ENCODE measurements at regions not wholly inside any gene's neighbourhood (a gene's known extent, or its start where the extent isn't known, plus 50 kb on each side); places are given as distances from the start of the nearest gene placed in this dataset.

DNA sequence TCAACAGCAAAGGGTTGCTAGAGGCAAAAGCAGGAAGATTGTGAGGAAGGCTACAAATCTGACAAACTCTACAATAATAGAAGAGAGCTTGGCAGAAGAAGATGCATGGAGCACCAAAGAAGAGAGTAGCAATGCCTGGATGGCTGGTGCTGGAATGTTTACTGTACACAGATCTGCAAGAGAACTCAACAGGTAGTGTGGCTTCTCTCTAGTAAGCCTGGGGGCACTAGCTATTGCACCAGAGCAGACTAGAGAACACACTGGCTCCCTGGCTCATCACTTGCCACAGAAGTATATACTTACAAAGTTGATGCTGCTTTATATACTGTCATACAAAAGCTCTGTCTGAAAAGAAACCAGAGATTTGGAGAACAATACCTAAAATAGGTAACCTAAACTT, 475.0 kb upstream of the NCAM2 start:
- H3K14ac ChIP-seq (ENCODE audit: low read length in 2 of 2) = no peak overlapping the region
- H3K79me1 ChIP-seq (replicated peaks; ENCODE audit: low read length, poor library complexity, severe bottlenecking) = no peaks in the 10 kb centered on the region
- no peak overlapping the region for H3K4me2 ChIP-seq (ENCODE audit: low read length, poor library complexity, severe bottlenecking)
- no peaks in the 10 kb centered on the region for H3K36me3 ChIP-seq (ENCODE audit: control insufficient read depth in 1 of 2, insufficient read depth in 2 of 2, low read depth in 1 of 2, low read length in 2 of 2)
- no peak overlapping the region for H3K27ac ChIP-seq (ENCODE audit: low read length, poor library complexity, severe bottlenecking)
- H4K8ac ChIP-seq (ENCODE audit: low read length) = no peak overlapping the region
- no peak overlapping the region for H4K91ac ChIP-seq (ENCODE audit: low read length)
- H2BK15ac ChIP-seq (ENCODE audit: low read depth, poor library complexity, severe bottlenecking) = no peak overlapping the region
- H3K27me3 ChIP-seq (ENCODE audit: control insufficient read depth in 1 of 2, insufficient read depth in 1 of 2, low read length in 2 of 2) = no peaks in the 10 kb centered on the region
- no peak overlapping the region for H3K4me3 ChIP-seq (ENCODE audit: insufficient read depth in 1 of 2, low read depth in 1 of 2, low read length in 2 of 2)
- no peaks in the 10 kb centered on the region for H3K4me1 ChIP-seq (ENCODE audit: control insufficient read depth, insufficient read depth, low read depth, low read length)
- H3K9me3 ChIP-seq (ENCODE audit: control insufficient read depth, low read length) = no peaks in the 10 kb centered on the region
- H2AFZ ChIP-seq (ENCODE audit: low read depth, low read length) = no peak overlapping the region
- no peak overlapping the region for H3K4ac ChIP-seq (ENCODE audit: low read depth in 1 of 2, low read length in 2 of 2)
- no peak for DNase-seq
- no peak overlapping the region for H2BK5ac ChIP-seq (ENCODE audit: low read depth, low read length, poor library complexity, severe bottlenecking)
- no peak overlapping the region for H3K9ac ChIP-seq (ENCODE audit: low read length)
- H3K18ac ChIP-seq (ENCODE audit: low read depth in 1 of 2, low read length in 2 of 2) = no peak overlapping the region
- no peak overlapping the region for H3K23ac ChIP-seq (ENCODE audit: low read length in 2 of 2)
- no peak overlapping the region for H2BK12ac ChIP-seq (ENCODE audit: low read length in 2 of 2)
- no peak overlapping the region for H2BK120ac ChIP-seq (ENCODE audit: low read depth, low read length)
- H2AK5ac ChIP-seq (ENCODE audit: low read length, severe bottlenecking) = no peak overlapping the region

- Histone ChIP-seq H2AK5ac (ENCODE audit: low read length, severe bottlenecking) (no peak overlapping the region), H3K79me1 (replicated peaks; ENCODE audit: low read length, poor library complexity, severe bottlenecking) (no peaks in the 10 kb centered on the region), H4K91ac (ENCODE audit: low read length) (no peak overlapping the region), H3K27ac (ENCODE audit: low read length, poor library complexity, severe bottlenecking) (no peak overlapping the region), H3K9me3 (ENCODE audit: control insufficient read depth, low read length) (no peaks in the 10 kb centered on the region), H3K4me3 (ENCODE audit: insufficient read depth in 1 of 2, low read depth in 1 of 2, low read length in 2 of 2) (no peak overlapping the region), H3K27me3 (ENCODE audit: control insufficient read depth in 1 of 2, insufficient read depth in 1 of 2, low read length in 2 of 2) (no peaks in the 10 kb centered on the region), H3K14ac (ENCODE audit: low read length in 2 of 2) (no peak overlapping the region), H2AFZ (ENCODE audit: low read depth, low read length) (no peak overlapping the region), H3K4me2 (ENCODE audit: low read length, poor library complexity, severe bottlenecking) (no peak overlapping the region), H2BK12ac (ENCODE audit: low read length in 2 of 2) (no peak overlapping the region), H3K4ac (ENCODE audit: low read depth in 1 of 2, low read length in 2 of 2) (no peak overlapping the region), H3K9ac (ENCODE audit: low read length) (no peak overlapping the region), H3K4me1 (ENCODE audit: control insufficient read depth, insufficient read depth, low read depth, low read length) (no peaks in the 10 kb centered on the region), H4K8ac (ENCODE audit: low read length) (no peak overlapping the region), H3K18ac (ENCODE audit: low read depth in 1 of 2, low read length in 2 of 2) (no peak overlapping the region), H2BK15ac (ENCODE audit: low read depth, poor library complexity, severe bottlenecking) (no peak overlapping the region), H3K23ac (ENCODE audit: low read length in 2 of 2) (no peak overlapping the region), H3K36me3 (ENCODE audit: control insufficient read depth in 1 of 2, insufficient read depth in 2 of 2, low read depth in 1 of 2, low read length in 2 of 2) (no peaks in the 10 kb centered on the region), H2BK5ac (ENCODE audit: low read depth, low read length, poor library complexity, severe bottlenecking) (no peak overlapping the region), H2BK120ac (ENCODE audit: low read depth, low read length) (no peak overlapping the region)
- no peak for DNase-seq
- 75% methylated on average over 2 of the region's 5 CpGs for WGBS
These were observed 470.3 kb upstream of the NCAM2 start for GRCh38 chr21:20527731-20528460.

- WGBS = no CpG with 5 or more reads among the region's 1 CpG
- Histone ChIP-seq H3K4me1 (ENCODE audit: control insufficient read depth, insufficient read depth, low read depth, low read length) (no peaks in the 10 kb centered on the region), H2AFZ (ENCODE audit: low read depth, low read length) (no peak overlapping the region), H2BK12ac (ENCODE audit: low read length in 2 of 2) (no peak overlapping the region), H4K8ac (ENCODE audit: low read length) (no peak overlapping the region), H3K9me3 (ENCODE audit: control insufficient read depth, low read length) (no peaks in the 10 kb centered on the region), H3K79me1 (replicated peaks; ENCODE audit: low read length, poor library complexity, severe bottlenecking) (no peaks in the 10 kb centered on the region), H2BK120ac (ENCODE audit: low read depth, low read length) (no peak overlapping the region), H3K36me3 (ENCODE audit: control insufficient read depth in 1 of 2, insufficient read depth in 2 of 2, low read depth in 1 of 2, low read length in 2 of 2) (no peaks in the 10 kb centered on the region), H3K4ac (ENCODE audit: low read depth in 1 of 2, low read length in 2 of 2) (no peak overlapping the region), H3K4me3 (ENCODE audit: insufficient read depth in 1 of 2, low read depth in 1 of 2, low read length in 2 of 2) (no peak overlapping the region), H2BK15ac (ENCODE audit: low read depth, poor library complexity, severe bottlenecking) (no peak overlapping the region), H2BK5ac (ENCODE audit: low read depth, low read length, poor library complexity, severe bottlenecking) (no peak overlapping the region), H3K27me3 (ENCODE audit: control insufficient read depth in 1 of 2, insufficient read depth in 1 of 2, low read length in 2 of 2) (no peaks in the 10 kb centered on the region), H2AK5ac (ENCODE audit: low read length, severe bottlenecking) (no peak overlapping the region), H3K27ac (ENCODE audit: low read length, poor library complexity, severe bottlenecking) (no peak overlapping the region), H3K4me2 (ENCODE audit: low read length, poor library complexity, severe bottlenecking) (no peak overlapping the region), H3K14ac (ENCODE audit: low read length in 2 of 2) (no peak overlapping the region), H4K91ac (ENCODE audit: low read length) (no peak overlapping the region), H3K18ac (ENCODE audit: low read depth in 1 of 2, low read length in 2 of 2) (no peak overlapping the region), H3K23ac (ENCODE audit: low read length in 2 of 2) (no peak overlapping the region), H3K9ac (ENCODE audit: low read length) (no peak overlapping the region)
- DNase-seq = no peak
These were observed 461.1 kb upstream of the NCAM2 start for GRCh38 chr21:20537130-20537529.

DNA sequence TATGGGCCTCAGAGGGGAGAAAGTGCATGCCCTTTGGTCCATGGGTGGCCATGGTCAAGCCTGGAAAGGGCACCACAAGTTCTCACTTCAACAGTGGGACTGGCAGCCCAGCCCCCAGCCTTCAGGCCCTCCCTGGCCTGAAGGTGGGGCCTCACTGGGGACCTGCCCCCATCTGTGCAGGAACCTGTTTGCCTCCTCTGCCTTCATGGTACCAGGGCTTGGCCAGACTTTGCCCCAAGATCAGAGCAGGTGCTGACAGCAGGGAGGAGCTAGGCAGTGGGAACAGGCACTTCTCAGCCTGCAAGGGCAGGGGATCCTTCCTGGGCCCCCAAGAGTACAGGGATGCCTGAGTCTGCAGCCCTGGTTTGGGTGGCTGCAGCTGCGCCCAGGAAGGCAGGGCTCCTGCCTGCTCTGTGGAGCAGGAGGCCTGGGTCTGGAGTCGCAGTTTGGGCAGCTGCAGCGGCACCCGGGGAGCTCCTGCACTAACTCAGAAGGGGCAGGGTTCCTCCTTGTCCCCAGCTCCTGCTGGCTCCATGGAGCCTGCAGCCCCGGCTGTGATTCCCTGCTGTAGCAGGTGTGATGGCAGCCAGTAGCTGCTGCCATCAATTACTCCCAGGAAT, 460.1 kb upstream of the NCAM2 start:
- no peak overlapping the region for H2BK120ac ChIP-seq (ENCODE audit: low read depth, low read length)
- H3K36me3 ChIP-seq (ENCODE audit: control insufficient read depth in 1 of 2, insufficient read depth in 2 of 2, low read depth in 1 of 2, low read length in 2 of 2) = no peaks in the 10 kb centered on the region
- peak overlapping the region; percentile 16 for H3K4me2 ChIP-seq (ENCODE audit: low read length, poor library complexity, severe bottlenecking)
- no peak overlapping the region for H2BK12ac ChIP-seq (ENCODE audit: low read length in 2 of 2)
- no peak for DNase-seq
- no peak overlapping the region for H4K91ac ChIP-seq (ENCODE audit: low read length)
- no peak overlapping the region for H3K27ac ChIP-seq (ENCODE audit: low read length, poor library complexity, severe bottlenecking)
- no peak overlapping the region for H3K9ac ChIP-seq (ENCODE audit: low read length)
- no peak overlapping the region for H2BK15ac ChIP-seq (ENCODE audit: low read depth, poor library complexity, severe bottlenecking)
- no peak overlapping the region for H4K8ac ChIP-seq (ENCODE audit: low read length)
- no peak overlapping the region for H3K14ac ChIP-seq (ENCODE audit: low read length in 2 of 2)
- no peaks in the 10 kb centered on the region for H3K27me3 ChIP-seq (ENCODE audit: control insufficient read depth in 1 of 2, insufficient read depth in 1 of 2, low read length in 2 of 2)
- no peak overlapping the region for H3K23ac ChIP-seq (ENCODE audit: low read length in 2 of 2)
- H3K4me3 ChIP-seq (ENCODE audit: insufficient read depth in 1 of 2, low read depth in 1 of 2, low read length in 2 of 2) = no peak overlapping the region
- no peaks in the 10 kb centered on the region for H3K79me1 ChIP-seq (replicated peaks; ENCODE audit: low read length, poor library complexity, severe bottlenecking)
- 86% methylated on average over 5 of the region's 5 CpGs for WGBS
- no peak overlapping the region for H2AK5ac ChIP-seq (ENCODE audit: low read length, severe bottlenecking)
- no peaks in the 10 kb centered on the region for H3K9me3 ChIP-seq (ENCODE audit: control insufficient read depth, low read length)
- H3K4me1 ChIP-seq (ENCODE audit: control insufficient read depth, insufficient read depth, low read depth, low read length) = no peaks in the 10 kb centered on the region
- no peak overlapping the region for H2BK5ac ChIP-seq (ENCODE audit: low read depth, low read length, poor library complexity, severe bottlenecking)
- H3K4ac ChIP-seq (ENCODE audit: low read depth in 1 of 2, low read length in 2 of 2) = no peak overlapping the region
- no peak overlapping the region for H2AFZ ChIP-seq (ENCODE audit: low read depth, low read length)
- no peak overlapping the region for H3K18ac ChIP-seq (ENCODE audit: low read depth in 1 of 2, low read length in 2 of 2)

All from mesenchymal stem cell (in vitro differentiated cells and primary cell).